SH-SY5Y (cell line): ENCODE measurements at regions not wholly inside any gene's neighbourhood (a gene's known extent, or its start where the extent isn't known, plus 50 kb on each side); places are given as distances from the start of the nearest gene placed in this dataset.

Source experiments
- GATA2 ChIP-seq: IDR thresholded peaks from 2 replicates; pipeline ENCODE4 v1.6.1; 2011; ENCODE audit warnings: mild to moderate bottlenecking, low read depth, low read length
- GATA3 ChIP-seq: IDR thresholded peaks from 2 replicates; pipeline ENCODE4 v1.6.1; 2011; ENCODE audit warnings: low read depth, mild to moderate bottlenecking, low read length, moderate library complexity

GRCh38 chr10:29146311-29147100, 142.4 kb upstream of the LYZL1 start:
- no peak for TF ChIP-seq GATA2
- TF ChIP-seq GATA3, result no peak

GRCh38 chr10:29150010-29150409, 138.9 kb upstream of the LYZL1 start:
- TF ChIP-seq GATA2, result no peak
- TF ChIP-seq GATA3, result no peak

- TF ChIP-seq GATA2, result no peak
- no peak for TF ChIP-seq GATA3
Measured at GRCh38 chr10:29151005-29151404, 137.9 kb upstream of the LYZL1 start.

- TF ChIP-seq GATA3 (no peak), GATA2 (no peak)
Measured at GRCh38 chr10:29157321-29157720, 131.5 kb upstream of the LYZL1 start.

- no peak for TF ChIP-seq GATA3
- no peak for TF ChIP-seq GATA2
Measured at GRCh38 chr10:29158066-29158465, 130.8 kb upstream of the LYZL1 start.

GRCh38 chr10:29160150-29160617, 128.7 kb upstream of the LYZL1 start:
- TF ChIP-seq GATA3 (no peak), GATA2 (no peak)

- no peak for TF ChIP-seq GATA3
- no peak for TF ChIP-seq GATA2
Measured at GRCh38 chr10:29163746-29164145, 125.1 kb upstream of the LYZL1 start.

- TF ChIP-seq GATA2, result no peak
- no peak for TF ChIP-seq GATA3
Measured at GRCh38 chr10:29166713-29167112, 122.2 kb upstream of the LYZL1 start.

- no peak for TF ChIP-seq GATA2
- TF ChIP-seq GATA3, result no peak
Measured at GRCh38 chr10:29169021-29169420, 119.8 kb upstream of the LYZL1 start.

GRCh38 chr10:29171717-29172116, 117.2 kb upstream of the LYZL1 start:
- no peak for TF ChIP-seq GATA3
- TF ChIP-seq GATA2, result no peak

- TF ChIP-seq GATA3 (no peak), GATA2 (no peak)
Measured at GRCh38 chr10:29174389-29174788, 114.5 kb upstream of the LYZL1 start.

GRCh38 chr10:29176845-29177832, 111.7 kb upstream of the LYZL1 start:
- TF ChIP-seq GATA2 (no peak), GATA3 (no peak)

- TF ChIP-seq GATA3 (no peak), GATA2 (no peak)
Measured at GRCh38 chr10:29181936-29182335, 106.9 kb upstream of the LYZL1 start.

- TF ChIP-seq GATA3 (no peak), GATA2 (no peak)
Measured at GRCh38 chr10:29183301-29183945, 105.4 kb upstream of the LYZL1 start.

GRCh38 chr10:29184205-29185000, 104.5 kb upstream of the LYZL1 start:
- TF ChIP-seq GATA3 (no peak), GATA2 (no peak)
